ENCODE measurements at regions not wholly inside any gene's neighbourhood (a gene's known extent, or its start where the extent isn't known, plus 50 kb on each side); places are given as distances from the start of the nearest gene placed in this dataset.
"Not testable (repeated sequence)": the region's sequence is repeated elsewhere in the genome, so short reads cannot be mapped to it uniquely, and the experiment has no call there.

DNA sequence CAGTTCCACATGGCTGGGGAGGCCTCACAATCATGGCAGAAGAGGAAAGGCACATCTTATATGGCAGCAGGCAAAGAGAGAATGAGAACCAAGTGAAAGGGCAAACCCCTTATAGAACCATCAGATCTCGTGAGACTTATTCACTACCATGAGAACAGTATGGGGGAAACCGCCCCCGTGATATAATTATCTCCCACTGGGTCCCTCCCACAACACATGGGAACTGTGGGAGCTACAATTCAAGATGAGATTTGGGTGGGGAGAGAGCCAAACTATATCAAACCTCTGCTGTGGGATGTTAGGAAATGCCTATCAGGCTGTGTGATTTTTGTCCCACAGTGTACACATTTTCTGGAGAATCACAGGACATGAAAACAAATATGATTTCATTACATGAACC lies 415.8 kb downstream of the TSHZ3 start:
- not testable (repeated sequence) for DNase-seq

DNA sequence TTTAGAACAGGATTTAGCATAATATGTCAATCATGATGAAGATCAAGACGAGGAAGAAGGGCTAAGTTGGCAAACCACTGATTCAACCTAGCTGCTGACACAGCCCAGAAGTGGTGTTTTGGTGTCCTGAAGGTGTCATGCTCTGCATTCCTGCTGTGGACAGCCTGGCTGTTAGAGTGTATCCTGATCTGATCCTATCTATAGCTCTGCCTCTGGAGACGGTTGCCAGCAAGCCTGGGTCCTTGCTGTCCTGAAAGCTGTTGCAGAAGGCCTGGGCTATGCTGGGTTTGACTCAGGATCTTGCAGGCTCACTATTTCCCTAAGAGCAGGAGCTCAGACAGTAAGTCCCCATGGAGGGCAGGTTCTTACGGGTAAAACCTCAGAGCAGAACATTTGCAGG lies 416.4 kb downstream of the TSHZ3 start:
- DNase-seq: no peak

DNA sequence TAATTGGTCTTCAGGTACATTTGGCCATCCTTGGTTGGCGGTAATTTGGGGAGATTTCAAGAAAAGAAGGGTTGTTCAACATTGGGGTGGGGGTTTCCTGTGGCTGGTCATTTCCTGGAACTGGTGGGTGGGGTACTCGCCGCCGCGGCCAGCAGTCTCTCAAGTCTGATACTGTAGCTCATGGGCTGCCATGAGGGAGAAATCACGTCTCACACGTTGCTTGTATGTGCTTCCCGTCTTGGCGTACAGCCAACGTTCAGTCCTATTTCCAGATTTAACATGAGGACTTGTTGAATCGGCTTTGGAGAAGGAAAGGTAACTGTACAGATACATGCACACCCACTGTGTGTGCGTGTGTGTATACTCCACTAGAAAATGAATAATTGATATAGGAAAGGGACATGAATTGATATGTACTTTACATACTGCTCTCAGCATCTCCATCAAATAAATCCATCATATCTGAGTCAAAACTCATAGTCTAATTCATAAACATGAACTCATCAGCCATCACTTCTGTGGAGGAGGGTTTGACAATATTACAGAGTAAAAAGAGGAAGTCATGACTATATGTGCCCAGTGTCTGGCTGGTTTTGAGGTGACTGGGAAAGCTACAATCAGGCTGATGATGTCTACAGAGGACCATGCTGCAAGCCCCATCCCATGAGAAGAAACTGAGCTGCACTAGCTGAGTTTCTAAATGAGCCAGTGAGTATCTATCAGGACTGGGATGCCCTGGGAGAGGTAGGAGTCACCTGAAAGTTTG lies 418.1 kb downstream of the TSHZ3 start:
- no peak for DNase-seq

DNA sequence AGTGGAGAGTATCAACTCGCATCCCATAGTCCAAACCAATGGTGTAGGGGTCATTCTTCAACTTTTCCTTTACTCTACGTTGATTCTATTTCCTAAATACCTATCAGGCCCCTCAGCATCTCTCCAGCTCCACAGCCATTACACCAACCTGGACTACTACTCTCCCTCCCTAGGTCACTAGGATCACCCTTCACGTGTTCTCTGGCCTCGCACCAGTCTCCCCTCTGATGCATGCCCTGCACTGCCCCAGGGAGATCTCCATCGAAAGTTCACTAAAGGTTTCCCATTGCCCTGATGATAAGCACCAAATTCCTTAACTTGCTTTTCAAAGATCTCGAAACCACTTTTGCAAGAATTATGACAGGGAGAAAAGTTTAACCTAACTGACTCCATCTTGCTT lies 421.5 kb downstream of the TSHZ3 start:
- no peak for DNase-seq

DNA sequence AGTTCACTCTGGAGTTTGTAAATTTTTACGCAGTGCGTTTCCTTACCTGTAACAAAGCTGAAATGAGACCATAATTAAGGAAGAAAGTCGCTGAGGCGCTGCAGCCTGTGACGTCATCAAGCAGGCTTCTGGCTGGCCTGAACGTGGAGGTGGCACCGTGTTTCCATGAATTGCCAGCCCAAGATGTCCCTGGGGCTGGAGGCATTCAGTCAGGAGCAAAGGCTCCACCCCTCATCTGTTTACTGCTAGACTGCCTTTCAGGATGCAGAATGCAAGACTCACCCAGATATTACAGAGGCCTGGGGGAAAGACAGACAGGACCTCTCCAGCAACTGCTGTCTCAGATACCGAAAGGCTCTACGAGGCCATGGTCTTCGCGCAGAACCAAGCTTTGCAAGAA lies 424.6 kb downstream of the TSHZ3 start:
- no peak for DNase-seq

DNA sequence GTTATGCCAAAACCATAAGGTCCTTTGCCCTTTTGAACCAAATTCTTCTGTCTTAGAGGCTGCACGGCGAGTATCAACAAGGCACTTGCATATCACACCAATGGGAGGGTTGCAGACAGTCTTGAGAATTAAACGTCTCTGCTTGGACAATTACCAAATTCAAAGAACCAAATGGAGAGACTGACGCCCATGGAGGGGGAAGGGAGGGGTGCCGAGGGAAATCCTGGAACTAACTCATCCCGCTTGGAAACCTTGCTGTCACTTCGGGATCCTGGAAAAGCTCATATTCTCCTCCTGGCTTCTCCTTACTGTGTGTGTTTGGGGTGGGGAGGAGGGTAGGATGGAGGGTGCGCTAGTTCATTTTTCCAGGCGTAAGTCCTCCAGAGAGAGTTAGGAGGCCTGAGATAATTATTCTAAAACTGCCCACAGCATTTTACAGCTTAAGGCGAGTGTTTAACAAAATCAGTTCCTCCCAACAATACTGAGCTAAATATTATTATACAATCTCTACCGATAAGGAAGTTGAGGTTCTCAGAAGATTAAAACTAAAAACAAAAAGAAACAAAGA lies 425.1 kb downstream of the TSHZ3 start:
- DNase-seq: no peak

DNA sequence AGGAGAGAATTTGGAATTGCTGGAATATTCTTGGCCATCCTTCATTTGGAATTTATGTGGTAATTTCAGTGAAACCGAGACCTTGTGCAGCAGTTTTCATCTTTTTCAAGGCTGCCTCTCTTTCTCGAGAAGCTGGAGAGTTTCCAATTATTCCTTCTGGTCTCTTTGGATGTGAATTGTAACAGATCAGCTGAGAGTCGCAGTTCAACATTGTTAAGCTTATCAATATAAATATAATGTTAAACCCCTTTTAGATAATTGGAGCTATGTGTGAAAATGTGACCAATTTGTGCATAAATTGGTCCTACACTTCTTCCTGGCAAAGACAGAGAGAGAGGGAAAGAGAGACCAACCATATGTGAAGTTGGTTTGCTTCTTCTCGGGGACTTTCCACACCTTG lies 425.6 kb downstream of the TSHZ3 start:
- DNase-seq: no peak

DNA sequence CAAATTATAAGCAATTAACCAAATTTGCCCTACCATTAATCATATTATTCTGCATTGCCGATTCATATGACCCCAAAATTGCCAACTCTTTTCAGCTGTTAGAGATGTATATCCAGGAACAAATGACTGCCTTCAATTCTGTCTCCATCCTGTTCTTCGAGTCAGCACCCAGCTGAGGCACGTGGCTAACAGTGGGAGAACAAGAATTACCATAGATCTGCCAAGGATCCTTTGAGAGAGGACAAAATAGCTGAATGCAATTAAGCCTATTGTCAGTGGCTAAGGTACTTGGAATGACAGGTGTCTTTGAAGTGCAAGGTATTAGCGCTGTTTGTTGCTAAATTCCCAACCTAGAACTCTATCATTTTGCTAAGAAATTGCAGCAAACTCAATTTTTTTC lies 426.1 kb downstream of the TSHZ3 start:
- no peak for DNase-seq

DNA sequence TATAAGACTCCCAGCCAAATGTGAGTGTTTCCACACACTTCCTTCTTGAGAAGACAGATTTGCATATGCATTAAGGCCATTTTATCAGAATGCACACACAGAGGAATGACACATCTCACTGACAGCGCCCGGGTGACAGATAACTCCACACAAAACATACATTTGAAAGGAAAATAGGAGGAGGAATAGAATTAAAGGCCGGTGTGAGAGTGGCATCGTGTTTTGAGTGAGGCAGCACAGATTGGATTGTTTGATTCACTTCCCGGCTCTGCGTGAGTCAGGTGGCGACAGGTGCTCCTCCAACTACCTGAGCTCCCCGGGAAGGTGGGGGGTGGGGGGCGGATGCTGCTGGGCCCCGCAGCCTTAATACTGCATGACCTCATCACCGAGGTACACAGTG lies 429.0 kb downstream of the TSHZ3 start:
- DNase-seq: no peak

DNA sequence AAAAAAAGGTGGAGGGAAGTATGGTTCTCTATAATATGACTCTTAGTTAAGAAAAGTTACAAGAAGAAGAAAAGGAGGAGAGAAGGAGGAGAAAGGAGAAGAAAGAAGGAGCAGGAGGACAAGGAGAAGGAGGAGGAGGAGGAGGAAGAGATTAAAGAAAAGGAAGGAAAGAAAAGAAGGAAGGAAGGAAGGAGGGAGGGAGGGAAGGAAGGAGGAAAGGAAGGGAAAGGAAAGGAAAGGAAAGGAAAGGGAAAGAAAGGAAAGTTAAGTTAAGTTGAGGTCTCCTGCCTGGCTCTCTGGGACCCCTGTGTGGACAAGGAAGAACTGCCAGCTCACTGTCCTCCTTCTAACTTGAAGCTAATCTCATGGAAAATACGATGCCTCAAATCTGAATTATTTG lies 429.5 kb downstream of the TSHZ3 start:
- no peak for DNase-seq

DNA sequence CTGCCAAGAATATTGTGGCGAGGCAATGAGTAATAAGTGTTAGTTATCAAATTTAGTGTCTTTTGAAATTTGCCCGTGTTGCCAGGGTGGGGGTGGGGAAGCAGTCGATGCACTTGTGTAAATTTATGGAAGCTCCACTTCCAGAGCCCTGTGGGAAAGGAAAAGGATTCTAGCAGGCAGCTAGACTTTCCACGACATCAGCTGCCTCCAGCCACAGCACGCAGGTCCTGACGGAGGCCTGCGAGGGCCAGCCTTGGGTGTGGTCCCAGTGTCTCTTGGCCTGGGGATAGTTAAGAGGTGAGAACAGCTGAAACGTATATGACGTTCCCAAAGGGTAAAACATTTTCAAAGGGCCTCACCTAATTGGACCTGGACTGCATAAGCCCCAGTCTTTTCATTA lies 433.0 kb downstream of the TSHZ3 start:
- no peak for DNase-seq

DNA sequence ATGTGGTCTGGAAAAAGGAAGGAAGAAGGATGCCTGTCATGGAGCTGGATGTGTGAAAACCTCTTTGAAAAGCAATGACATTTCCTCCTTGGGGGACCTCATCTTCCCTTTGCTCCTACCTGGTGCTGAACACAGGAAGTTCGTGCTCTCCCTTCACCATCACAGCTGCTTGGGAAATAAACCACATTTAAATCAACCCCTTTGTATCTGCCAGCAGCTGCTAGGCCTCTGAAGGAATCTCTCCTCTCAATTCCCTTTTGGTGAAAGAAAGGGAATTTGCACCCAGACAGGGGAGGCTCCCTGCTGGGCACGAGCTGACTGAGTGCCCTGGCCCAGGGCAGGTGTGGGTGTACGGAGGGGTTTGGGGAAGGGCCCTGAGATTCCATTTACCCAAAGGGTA lies 437.7 kb downstream of the TSHZ3 start:
- DNase-seq: no peak

DNA sequence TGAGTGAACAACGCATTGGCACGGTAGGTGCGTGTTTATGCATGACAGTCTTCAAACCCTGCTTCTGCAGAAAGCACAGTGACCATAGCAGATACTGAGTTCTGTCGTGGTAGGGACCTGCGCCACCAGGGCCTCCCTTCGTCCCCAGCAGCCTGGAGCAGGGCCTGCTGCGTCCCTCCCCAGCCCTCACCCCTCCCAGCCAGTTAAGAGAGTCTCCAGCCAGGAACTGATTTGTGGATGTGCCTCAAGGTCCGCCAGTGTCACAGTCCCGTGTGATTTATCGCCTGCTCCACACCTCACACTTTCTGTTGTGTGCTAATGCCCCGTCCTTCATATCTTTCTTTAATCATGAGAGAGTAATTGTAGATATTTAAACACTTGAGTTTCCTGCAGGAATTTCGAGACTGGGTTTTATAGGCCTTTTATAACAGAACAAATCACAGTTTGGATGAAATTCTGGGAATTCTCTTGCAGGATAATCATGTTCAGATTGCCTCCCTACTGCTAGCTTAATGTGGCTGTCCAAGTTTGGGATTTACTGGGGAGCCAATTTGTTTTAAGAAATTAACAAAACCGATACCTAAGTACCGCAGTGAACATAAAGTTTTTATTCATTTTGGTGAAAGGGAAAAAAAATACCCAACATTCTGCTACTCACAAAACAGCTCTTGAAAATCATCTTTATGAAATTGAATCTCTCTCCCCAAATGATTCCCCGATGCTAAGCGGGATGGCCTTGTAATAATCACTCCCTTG lies 438.6 kb downstream of the TSHZ3 start:
- no peak for DNase-seq

DNA sequence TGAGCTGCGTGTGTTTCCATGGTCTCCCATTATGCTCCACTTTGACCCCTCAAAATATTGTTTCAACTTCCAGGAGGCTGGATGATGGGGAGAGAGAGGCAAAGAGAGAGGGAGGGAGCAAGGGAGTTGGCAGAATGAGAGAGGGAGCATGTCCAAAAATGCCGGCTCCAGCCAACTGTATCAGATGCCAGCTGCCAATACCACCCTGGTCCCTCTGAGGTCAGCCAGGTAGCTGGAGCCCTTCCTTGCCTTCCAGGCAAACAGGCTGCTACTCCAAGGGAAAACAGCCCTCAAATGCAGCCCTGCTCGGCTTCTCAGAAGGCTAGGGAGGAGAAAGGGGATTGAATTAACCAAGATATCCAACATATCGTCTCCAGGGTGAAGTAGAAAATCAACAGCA lies 440.0 kb downstream of the TSHZ3 start:
- no peak for DNase-seq

DNA sequence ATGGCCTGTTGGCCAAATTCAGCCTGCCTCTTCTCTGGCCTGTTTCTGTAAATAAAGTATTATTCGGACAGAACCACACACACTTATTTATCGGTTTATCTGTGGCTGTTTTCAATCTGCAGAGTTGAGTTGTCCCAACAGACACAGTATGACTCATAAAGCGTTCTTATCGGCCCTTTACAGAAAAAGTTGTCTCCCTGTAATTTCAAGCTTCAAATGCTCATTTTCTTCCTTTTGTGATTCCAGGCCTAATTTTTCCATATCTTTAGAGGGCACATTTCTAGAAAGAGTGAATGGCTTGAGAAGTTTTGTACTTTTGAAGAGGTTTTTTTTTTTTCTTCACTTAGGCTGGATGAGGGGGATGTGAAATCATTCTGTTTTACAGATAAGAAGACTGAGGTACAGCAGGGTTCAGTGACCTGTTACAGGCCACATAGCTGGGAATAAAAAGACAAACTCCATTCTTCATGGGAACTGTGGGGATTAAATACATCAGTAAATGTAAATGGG lies 440.9 kb downstream of the TSHZ3 start:
- DNase-seq: no peak

DNA sequence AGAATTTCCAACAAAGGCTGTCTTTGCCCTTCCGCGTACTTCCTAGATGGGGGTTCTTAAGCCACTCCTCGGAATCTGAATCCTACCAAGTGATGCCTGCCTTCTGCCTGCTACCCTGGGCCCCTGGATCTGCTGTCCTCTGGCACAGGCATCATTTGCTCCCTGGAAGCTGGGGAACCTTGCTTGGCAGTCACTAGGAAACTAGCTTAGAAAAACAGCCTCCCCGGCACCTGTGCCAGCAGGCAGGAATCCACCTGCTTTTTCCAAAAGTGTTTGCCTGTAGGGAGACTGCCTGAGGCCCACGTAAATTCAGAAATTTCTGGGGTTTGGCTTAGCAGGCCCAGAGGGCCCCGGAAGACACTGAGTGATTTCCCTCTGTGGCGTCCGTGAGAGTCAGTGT lies 442.4 kb downstream of the TSHZ3 start:
- no peak for DNase-seq

DNA sequence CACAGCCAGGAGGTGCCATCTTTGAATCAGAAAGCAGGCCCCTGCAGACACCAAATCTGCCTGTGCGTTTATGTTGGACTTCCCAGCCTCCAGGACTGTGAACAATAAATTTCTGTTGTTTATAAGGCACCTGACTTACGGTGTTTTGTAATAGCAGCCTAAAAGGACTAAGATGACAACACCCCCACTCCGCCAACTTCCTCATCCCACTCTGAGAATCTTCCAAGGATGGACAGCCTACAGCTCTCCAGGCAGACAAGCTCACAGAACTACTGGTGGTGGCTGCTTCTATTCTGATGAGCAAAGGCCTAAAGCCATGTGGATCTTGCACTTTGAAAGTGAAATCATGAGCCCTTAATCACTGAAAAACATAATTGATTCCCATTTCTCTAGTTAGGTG lies 449.2 kb downstream of the TSHZ3 start:
- no peak for DNase-seq

DNA sequence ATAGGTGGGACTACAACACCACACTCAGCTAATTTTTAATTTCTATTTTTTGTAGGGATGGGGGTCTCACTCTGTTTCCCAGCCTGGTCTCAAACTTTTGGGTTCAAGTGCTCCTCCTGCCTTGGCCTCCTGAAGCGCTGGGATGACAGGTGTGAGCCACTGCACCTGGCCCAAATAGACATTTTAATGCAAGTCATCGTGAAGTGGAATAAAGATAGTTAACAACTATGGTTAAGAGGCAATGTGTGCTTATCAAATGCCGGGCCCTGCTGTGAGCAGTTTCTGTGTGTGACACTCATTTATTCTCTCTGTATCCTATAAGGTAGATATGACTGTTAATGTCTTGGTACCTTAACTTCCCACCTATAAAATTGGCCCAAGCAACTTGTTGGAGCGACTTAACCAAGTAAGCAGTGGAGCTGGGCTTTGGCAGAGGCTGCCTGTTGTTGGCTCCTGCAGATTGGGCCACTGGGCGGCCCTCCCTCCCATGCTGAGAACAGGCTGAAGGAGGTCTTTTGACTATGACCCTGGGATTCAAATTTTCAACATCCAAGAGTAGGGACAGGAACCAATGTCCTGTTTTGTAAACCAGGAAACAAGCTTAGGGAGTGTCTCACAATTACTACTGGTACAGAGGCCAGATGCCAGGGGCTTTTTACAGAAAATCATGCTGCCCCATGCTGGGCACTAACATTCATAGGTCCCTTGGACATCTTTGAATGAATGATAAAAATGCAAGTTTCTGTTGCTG lies 450.7 kb downstream of the TSHZ3 start:
- no peak for DNase-seq

DNA sequence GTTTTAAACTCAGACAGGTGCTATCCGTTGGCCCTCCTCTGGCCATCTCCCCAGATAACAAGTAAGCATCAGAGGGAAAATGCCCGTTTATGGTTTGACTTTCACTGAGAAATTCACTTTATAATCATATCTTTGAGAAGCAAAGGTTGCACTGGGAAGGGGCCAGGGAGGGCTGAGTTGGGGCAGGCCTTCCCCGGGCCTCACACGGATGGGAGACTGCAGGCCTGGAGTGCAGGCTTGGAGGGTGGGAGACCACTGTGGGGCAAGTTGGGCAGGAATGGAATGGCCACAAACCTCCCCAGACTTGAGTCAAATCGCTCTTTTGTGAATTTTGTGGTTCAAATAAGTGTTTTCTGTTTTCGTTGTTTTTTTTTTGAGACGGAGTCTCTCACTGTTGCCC lies 451.7 kb downstream of the TSHZ3 start:
- DNase-seq: no peak

DNA sequence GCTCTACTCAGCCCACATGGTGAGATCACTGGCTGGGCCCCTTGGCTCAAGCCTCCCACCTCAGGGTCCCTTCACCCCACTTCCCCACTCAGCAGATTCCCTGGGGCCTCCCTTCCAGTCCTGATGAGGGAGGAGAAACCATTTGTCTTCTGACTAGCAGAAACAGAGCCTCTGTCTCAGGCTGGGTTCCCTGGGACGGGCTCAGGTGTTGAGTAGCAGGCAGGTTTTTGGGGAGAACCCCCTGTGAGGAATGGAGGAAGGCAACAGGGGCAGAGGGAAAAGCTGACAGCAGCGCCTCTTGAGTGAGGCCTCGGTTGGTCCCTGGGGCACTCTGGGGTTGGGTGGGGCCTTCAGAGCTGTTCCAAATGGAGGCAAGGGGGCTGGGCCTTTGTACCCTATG lies 452.2 kb downstream of the TSHZ3 start:
- no peak for DNase-seq

DNA sequence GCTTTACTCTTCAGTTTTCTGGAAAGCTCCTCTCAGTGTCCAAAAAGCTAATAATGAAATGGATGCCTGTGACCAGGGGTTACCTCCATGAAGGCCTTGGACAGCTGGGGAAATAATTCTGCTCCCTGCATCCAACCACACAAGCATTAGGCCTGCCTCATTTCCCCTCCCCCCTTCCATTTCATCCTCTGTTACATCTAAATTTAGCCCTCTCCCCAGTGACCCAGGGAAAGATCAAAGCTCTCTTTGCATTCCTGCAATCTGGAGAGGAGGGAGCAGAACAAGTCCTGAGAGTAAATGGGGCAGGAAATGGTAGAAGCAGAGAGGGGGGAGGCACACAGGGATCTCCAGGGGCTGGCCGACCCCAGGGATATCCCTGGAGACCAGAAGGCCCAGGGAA lies 452.7 kb downstream of the TSHZ3 start:
- no peak for DNase-seq

DNA sequence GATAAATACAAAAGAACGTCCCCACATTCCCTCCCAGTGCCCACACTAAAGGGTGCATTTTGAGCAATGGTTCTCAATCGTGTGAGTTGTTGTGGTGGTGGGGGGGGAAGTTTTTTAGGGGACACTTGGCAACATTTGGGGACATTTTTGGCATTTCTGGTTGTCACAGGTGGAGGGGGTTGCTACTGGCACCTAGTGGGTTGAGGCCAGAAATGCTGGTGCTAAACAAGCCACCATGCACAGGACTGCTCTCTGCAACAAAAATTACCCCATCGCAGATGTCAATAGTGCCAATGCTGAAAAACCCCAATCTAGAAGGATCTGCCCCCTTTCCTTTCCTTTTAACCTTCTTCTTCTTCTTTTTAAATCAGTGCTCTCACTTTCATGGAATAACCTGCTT lies 453.3 kb downstream of the TSHZ3 start:
- DNase-seq: no peak

DNA sequence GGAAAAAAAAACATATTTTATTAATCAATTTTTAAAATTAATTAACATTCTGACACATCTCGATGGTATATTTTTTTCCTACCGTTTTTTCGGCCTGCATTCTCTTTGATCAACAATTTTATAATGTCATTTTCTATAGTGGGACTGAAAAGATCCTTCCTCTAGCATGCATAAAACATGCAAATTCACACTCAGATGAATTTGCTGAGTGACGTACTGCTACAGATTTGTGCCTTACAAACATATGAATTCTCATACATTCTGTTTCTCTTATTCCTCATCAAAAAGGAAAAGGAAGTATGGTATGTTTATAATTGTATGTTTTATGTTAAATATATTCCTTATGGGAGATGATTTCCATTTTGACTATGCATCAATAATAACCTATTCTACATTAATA lies 458.2 kb downstream of the TSHZ3 start:
- DNase-seq: no peak
